ENCODE measurements at regions not wholly inside any gene's neighbourhood (a gene's known extent, or its start where the extent isn't known, plus 50 kb on each side); places are given as distances from the start of the nearest gene placed in this dataset.

DNA sequence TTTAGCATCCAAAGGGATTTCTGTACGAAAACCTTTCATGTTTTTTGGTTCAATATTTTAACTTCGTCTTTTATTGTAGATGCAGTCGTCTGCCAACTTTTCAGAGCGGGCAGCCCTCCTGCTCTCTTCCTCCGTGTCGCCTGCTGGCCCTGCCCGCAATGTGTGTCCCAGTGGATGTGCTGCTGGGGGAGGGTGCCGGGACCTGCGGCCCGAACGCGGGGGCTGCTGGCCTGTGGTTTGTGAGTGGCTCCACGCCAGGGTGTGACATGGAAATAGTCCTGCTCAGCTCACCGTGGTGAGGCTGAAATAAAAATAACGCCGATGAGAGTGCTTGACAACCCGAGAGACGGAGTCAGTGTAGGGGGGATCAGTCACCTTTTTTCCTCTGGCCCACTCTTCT lies 59.7 kb upstream of the GRPEL1 start:
- no peak overlapping the region for H4K91ac ChIP-seq (ENCODE audit: insufficient read depth, low read depth, low read length)
- H3K4me3 ChIP-seq (ENCODE audit: insufficient read depth, low read depth, low read length): no peak overlapping the region
- no peak overlapping the region for H2BK5ac ChIP-seq (ENCODE audit: low read depth, low read length, poor library complexity, severe bottlenecking)
- ATAC-seq (ENCODE audit: low read depth) (no peak), DNase-seq (no peak)
- no peak overlapping the region for H3K18ac ChIP-seq (ENCODE audit: low read depth, low read length)
- ChIA-PET POLR2A (ENCODE audit: unreplicated experiment) (no interaction called here), CTCF (no interaction called here)
- no peak overlapping the region for H3K27ac ChIP-seq (ENCODE audit: insufficient read depth, low read length)
- no peak overlapping the region for H4K8ac ChIP-seq (ENCODE audit: low read depth in 2 of 2, low read length in 2 of 2)
- H2BK15ac ChIP-seq (ENCODE audit: low read depth, low read length): no peak overlapping the region
- TF ChIP-seq SMC3 (IDR thresholded peaks at IDR 0.05; ENCODE audit: low read depth, low read length) (no peak), MXI1 (IDR thresholded peaks at IDR 0.05; ENCODE audit: borderline replicate concordance, low read depth, low read length) (no peak), RAD21 (IDR thresholded peaks at IDR 0.05; ENCODE audit: low read length) (no peak), CEBPB (IDR thresholded peaks at IDR 0.05; ENCODE audit: low read depth, low read length) (no peak), POLR2A (IDR thresholded peaks at IDR 0.05; ENCODE audit: low read depth, low read length) (no peak), MAZ (IDR thresholded peaks at IDR 0.05; ENCODE audit: borderline replicate concordance, low read depth, low read length) (no peak), CHD1 (IDR thresholded peaks at IDR 0.05; ENCODE audit: low read depth, low read length) (no peak)
- TF ChIP-seq, protein P1, sequence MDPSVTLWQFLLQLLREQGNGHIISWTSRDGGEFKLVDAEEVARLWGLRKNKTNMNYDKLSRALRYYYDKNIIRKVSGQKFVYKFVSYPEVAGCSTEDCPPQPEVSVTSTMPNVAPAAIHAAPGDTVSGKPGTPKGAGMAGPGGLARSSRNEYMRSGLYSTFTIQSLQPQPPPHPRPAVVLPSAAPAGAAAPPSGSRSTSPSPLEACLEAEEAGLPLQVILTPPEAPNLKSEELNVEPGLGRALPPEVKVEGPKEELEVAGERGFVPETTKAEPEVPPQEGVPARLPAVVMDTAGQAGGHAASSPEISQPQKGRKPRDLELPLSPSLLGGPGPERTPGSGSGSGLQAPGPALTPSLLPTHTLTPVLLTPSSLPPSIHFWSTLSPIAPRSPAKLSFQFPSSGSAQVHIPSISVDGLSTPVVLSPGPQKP (IDR thresholded peaks at IDR 0.05; ENCODE audit: borderline replicate concordance, low read depth, low read length): no peak
- TF ChIP-seq, protein P2, sequence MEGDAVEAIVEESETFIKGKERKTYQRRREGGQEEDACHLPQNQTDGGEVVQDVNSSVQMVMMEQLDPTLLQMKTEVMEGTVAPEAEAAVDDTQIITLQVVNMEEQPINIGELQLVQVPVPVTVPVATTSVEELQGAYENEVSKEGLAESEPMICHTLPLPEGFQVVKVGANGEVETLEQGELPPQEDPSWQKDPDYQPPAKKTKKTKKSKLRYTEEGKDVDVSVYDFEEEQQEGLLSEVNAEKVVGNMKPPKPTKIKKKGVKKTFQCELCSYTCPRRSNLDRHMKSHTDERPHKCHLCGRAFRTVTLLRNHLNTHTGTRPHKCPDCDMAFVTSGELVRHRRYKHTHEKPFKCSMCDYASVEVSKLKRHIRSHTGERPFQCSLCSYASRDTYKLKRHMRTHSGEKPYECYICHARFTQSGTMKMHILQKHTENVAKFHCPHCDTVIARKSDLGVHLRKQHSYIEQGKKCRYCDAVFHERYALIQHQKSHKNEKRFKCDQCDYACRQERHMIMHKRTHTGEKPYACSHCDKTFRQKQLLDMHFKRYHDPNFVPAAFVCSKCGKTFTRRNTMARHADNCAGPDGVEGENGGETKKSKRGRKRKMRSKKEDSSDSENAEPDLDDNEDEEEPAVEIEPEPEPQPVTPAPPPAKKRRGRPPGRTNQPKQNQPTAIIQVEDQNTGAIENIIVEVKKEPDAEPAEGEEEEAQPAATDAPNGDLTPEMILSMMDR (conservative IDR thresholded peaks at IDR 0.05; ENCODE audit: low read depth, low read length): no peak
- H3K9me1 ChIP-seq (ENCODE audit: insufficient read depth, low read length): peaks cover 18% of the 10 kb centered on the region
- H4K5ac ChIP-seq (ENCODE audit: low read depth, low read length): no peak overlapping the region
- H3K27me3 ChIP-seq (ENCODE audit: control insufficient read depth, insufficient read depth, low read length): peaks cover 3% of the 10 kb centered on the region; the same call in 1 of the 2 replicates
- no peak overlapping the region for H3K56ac ChIP-seq (ENCODE audit: extremely low read depth, insufficient read depth, low read length)
- WGBS, 2 experiments (ENCODE audit: extremely low coverage in 2 of 2, insufficient read length in 1 of 2): 80% methylated on average over 1 of the region's 18 CpGs; no CpG with 5 or more reads in 1 of the 2 experiments
- dilution Hi-C loops (cut with HindIII; ENCODE audit: low sequenced_read_pairs, unreplicated experiment) (no loop called here), intact Hi-C loops (cut with micrococcal nuclease) (loop anchor here (5.0 kb wide), 1 partner anchor 740 kb away; no protein-coding TSS in a partner anchor), in situ Hi-C loops (cut with MboI; ENCODE audit: low sequenced_read_pairs) (no loop called here)
- no peaks in the 10 kb centered on the region for H3K9me3 ChIP-seq (ENCODE audit: control insufficient read depth, insufficient read depth, low read length)
- peaks cover 4% of the 10 kb centered on the region; the same call in 1 of the 2 replicates for H3K4me1 ChIP-seq (ENCODE audit: control insufficient read depth, insufficient read depth, low read length)
- no peak overlapping the region for H2AFZ ChIP-seq (replicated peaks; ENCODE audit: low read length, poor library complexity)
- H2AK5ac ChIP-seq (ENCODE audit: low read depth, low read length): no peak overlapping the region
- H3K23ac ChIP-seq (ENCODE audit: low read depth, low read length): no peak overlapping the region
- no peak overlapping the region for H3K4me2 ChIP-seq (ENCODE audit: low read depth, low read length)
- H4K20me1 ChIP-seq (ENCODE audit: insufficient read depth, low read length): peaks cover 5% of the 10 kb centered on the region; the same call in 1 of the 2 replicates
- BruUV-seq (replicated peaks): no TSS peak
- no peak overlapping the region for H3K14ac ChIP-seq (replicated peaks; ENCODE audit: low read depth, low read length)
- no peak overlapping the region for H3K4ac ChIP-seq (ENCODE audit: low read depth, low read length)
- no peak overlapping the region for H3K9ac ChIP-seq (ENCODE audit: low read depth, low read length)
- H2BK120ac ChIP-seq (ENCODE audit: low read depth, low read length): no peak overlapping the region
- H3K36me3 ChIP-seq (ENCODE audit: control insufficient read depth, insufficient read depth, low read length): no peaks in the 10 kb centered on the region
- no peaks in the 10 kb centered on the region for H3K79me1 ChIP-seq (ENCODE audit: low read depth in 1 of 2, low read length in 2 of 2)
- no peak overlapping the region for H2BK20ac ChIP-seq (ENCODE audit: low read depth, low read length)
- no peak overlapping the region for H2AK9ac ChIP-seq (replicated peaks; ENCODE audit: low read depth, low read length, poor library complexity)

All from IMR-90 (cell line).